Osteocyte (in vitro differentiated cells): ENCODE measurements at regions not wholly inside any gene's neighbourhood (a gene's known extent, or its start where the extent isn't known, plus 50 kb on each side); places are given as distances from the start of the nearest gene placed in this dataset.

Source experiments
- DNase-seq: peaks from one replicate; pipeline ENCODE4 v3.0.0; 2021; ENCODE audit warnings: mixed read lengths; ENCODE audit not compliant: unreplicated experiment; ENCODE audit errors: extremely low spot score
- H3K27ac Mint-ChIP-seq: one replicate; pipeline ENCODE4 v1.8.0; 2021; ENCODE audit warnings: mild to moderate bottlenecking, mixed read lengths; ENCODE audit not compliant: unreplicated experiment
- H3K27me3 Mint-ChIP-seq: one replicate; pipeline ENCODE4 v1.8.0; 2021; ENCODE audit warnings: mixed read lengths; ENCODE audit not compliant: unreplicated experiment
- H3K36me3 Mint-ChIP-seq: one replicate; pipeline ENCODE4 v1.8.0; 2021; ENCODE audit warnings: mixed read lengths; ENCODE audit not compliant: unreplicated experiment
- H3K4me1 Mint-ChIP-seq: one replicate; pipeline ENCODE4 v1.8.0; 2021; ENCODE audit warnings: mixed read lengths; ENCODE audit not compliant: unreplicated experiment
- H3K4me3 Mint-ChIP-seq: one replicate; pipeline ENCODE4 v1.8.0; 2021; ENCODE audit warnings: mild to moderate bottlenecking, moderate library complexity, mixed read lengths; ENCODE audit not compliant: unreplicated experiment
- H3K9me3 Mint-ChIP-seq: one replicate; pipeline ENCODE4 v1.8.0; 2021; ENCODE audit warnings: mixed read lengths; ENCODE audit not compliant: unreplicated experiment
- TF ChIP-seq, protein P1 (sequence below): fragments of 200-600 bp; sonication (generic); IDR thresholded peaks from 2 replicates; pipeline ENCODE4 v1.5.0; 2021; ENCODE audit warnings: antibody characterized with exemption, mild to moderate bottlenecking, moderate library complexity

DNA sequence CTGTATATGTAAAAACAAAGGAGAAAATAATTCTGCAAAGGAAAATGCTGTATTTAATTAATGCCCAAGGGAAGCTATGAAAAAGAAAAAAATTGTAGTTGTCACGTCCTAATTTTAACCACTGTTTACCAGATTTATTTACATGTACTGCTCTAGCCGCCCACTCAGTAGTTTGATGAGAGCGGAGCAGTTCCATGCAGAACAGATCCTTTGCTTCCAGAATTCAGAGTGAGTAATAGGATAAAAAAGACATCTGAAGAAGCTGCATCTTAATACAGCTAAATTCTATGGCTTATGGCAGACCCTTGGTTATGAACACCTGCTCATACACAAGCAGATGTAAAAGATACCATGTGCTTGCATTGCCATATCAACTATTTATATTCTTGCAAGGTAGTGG, 287.0 kb downstream of the GASK1B start:
- DNase-seq = no peak
- Mint-ChIP-seq H3K4me3 (no peak overlapping the region), H3K27ac (no peak overlapping the region), H3K36me3 (no peaks in the 10 kb centered on the region), H3K9me3 (no peaks in the 10 kb centered on the region), H3K4me1 (no peaks in the 10 kb centered on the region), H3K27me3 (peaks cover 26% of the 10 kb centered on the region)
- TF ChIP-seq, protein P1, sequence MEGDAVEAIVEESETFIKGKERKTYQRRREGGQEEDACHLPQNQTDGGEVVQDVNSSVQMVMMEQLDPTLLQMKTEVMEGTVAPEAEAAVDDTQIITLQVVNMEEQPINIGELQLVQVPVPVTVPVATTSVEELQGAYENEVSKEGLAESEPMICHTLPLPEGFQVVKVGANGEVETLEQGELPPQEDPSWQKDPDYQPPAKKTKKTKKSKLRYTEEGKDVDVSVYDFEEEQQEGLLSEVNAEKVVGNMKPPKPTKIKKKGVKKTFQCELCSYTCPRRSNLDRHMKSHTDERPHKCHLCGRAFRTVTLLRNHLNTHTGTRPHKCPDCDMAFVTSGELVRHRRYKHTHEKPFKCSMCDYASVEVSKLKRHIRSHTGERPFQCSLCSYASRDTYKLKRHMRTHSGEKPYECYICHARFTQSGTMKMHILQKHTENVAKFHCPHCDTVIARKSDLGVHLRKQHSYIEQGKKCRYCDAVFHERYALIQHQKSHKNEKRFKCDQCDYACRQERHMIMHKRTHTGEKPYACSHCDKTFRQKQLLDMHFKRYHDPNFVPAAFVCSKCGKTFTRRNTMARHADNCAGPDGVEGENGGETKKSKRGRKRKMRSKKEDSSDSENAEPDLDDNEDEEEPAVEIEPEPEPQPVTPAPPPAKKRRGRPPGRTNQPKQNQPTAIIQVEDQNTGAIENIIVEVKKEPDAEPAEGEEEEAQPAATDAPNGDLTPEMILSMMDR = no peak

DNA sequence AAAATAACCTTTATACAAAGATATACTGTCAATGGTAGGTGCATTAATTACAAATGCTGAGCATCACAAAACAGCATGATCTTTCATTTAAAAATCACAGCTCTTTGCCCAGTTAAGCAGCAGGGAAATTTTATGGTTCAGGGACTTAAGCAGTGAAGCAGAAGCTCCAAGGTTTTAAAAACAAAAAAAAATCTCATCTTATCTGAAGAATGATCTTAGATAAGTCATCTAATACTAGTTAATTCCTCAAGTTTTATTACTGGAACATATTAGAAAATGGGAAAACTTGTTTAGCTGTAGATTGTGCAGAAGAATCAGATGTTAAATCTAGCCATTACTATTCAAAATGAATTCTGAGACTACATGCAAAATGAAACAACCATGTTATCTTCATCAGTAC, 289.9 kb downstream of the GASK1B start:
- no peaks in the 10 kb centered on the region for H3K36me3 Mint-ChIP-seq

DNA sequence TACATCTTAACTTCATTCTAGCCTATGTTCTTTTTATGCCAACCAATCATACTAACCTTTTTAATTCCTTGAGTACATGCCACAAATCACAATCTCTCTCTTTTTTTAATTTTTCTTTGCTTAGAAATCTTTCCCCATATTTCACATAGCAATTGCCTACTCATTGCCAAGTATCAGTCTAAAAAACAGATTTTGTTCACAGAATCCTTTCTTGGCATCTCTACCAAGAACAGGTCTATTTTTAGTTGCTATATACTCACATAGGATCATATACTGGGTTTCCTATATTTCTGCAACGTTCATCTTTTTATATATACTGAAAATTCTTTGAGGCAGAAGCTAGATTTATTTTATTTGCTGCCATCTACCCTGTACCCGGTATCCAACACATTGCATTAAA, 292.1 kb downstream of the GASK1B start:
- H3K4me3 Mint-ChIP-seq = no peak overlapping the region
- H3K9me3 Mint-ChIP-seq = peaks cover 4% of the 10 kb centered on the region
- H3K27me3 Mint-ChIP-seq = peaks cover 22% of the 10 kb centered on the region
- no peak for DNase-seq
- no peak overlapping the region for H3K27ac Mint-ChIP-seq
- H3K4me1 Mint-ChIP-seq = no peaks in the 10 kb centered on the region
- H3K36me3 Mint-ChIP-seq = no peaks in the 10 kb centered on the region
- TF ChIP-seq, protein P1 = no peak

More for the DNA sequence above, 289.9 kb downstream of the GASK1B start:
- H3K4me3 Mint-ChIP-seq = no peak overlapping the region
- TF ChIP-seq, protein P1 = no peak
- H3K27ac Mint-ChIP-seq = no peak overlapping the region
- no peaks in the 10 kb centered on the region for H3K4me1 Mint-ChIP-seq
- no peaks in the 10 kb centered on the region for H3K9me3 Mint-ChIP-seq
- peaks cover 30% of the 10 kb centered on the region for H3K27me3 Mint-ChIP-seq
- no peak for DNase-seq

- no peak overlapping the region for H3K4me3 Mint-ChIP-seq
- peaks cover 10% of the 10 kb centered on the region for H3K27me3 Mint-ChIP-seq
- DNase-seq = no peak
- no peaks in the 10 kb centered on the region for H3K9me3 Mint-ChIP-seq
- H3K27ac Mint-ChIP-seq = no peak overlapping the region
- no peaks in the 10 kb centered on the region for H3K36me3 Mint-ChIP-seq
- TF ChIP-seq, protein P1 = no peak
- no peaks in the 10 kb centered on the region for H3K4me1 Mint-ChIP-seq
These were observed 318.0 kb downstream of the GASK1B start for GRCh38 chr4:157854819-157855218.

GRCh38 chr4:157840648-157841047, 332.2 kb downstream of the GASK1B start:
- Mint-ChIP-seq H3K27me3 (peaks cover 8% of the 10 kb centered on the region), H3K4me1 (peaks cover 6% of the 10 kb centered on the region), H3K27ac (no peak overlapping the region), H3K9me3 (no peaks in the 10 kb centered on the region), H3K4me3 (no peak overlapping the region), H3K36me3 (no peaks in the 10 kb centered on the region)
- DNase-seq = no peak
- TF ChIP-seq, protein P1 = no peak
